Stimulated activated CD4-positive, alpha-beta T cell treated with anti-CD3 and anti-CD28 coated beads, Interleukin-4, amount 100 ng/mL, for 24 hours (primary cell): ENCODE measurements at regions not wholly inside any gene's neighbourhood (a gene's known extent, or its start where the extent isn't known, plus 50 kb on each side); places are given as distances from the start of the nearest gene placed in this dataset.
"Not testable (repeated sequence)": the region's sequence is repeated elsewhere in the genome, so short reads cannot be mapped to it uniquely, and the experiment has no call there.

Experiments used
- DNase-seq: peaks from one replicate; pipeline ENCODE4 v3.0.0-alpha.2; 2020

GRCh38 chr10:57102236-57102635 lies 741.2 kb upstream of the ZWINT start:
- no peak for DNase-seq

GRCh38 chr10:57098146-57098545 lies 737.1 kb upstream of the ZWINT start:
- no peak for DNase-seq

- DNase-seq, result no peak
Measured at GRCh38 chr10:57096044-57096443, 735.0 kb upstream of the ZWINT start.

GRCh38 chr10:57094965-57095364 lies 733.9 kb upstream of the ZWINT start:
- DNase-seq, result no peak

- DNase-seq, result no peak
Measured at GRCh38 chr10:57094083-57094482, 733.0 kb upstream of the ZWINT start.

GRCh38 chr10:57053530-57053929 lies 692.5 kb upstream of the ZWINT start:
- DNase-seq, result no peak

GRCh38 chr10:57049096-57049495 lies 688.0 kb upstream of the ZWINT start:
- no peak for DNase-seq

GRCh38 chr10:57038531-57038930 lies 677.5 kb upstream of the ZWINT start:
- DNase-seq, result no peak

GRCh38 chr10:57035310-57035709 lies 674.3 kb upstream of the ZWINT start:
- no peak for DNase-seq

GRCh38 chr10:57032301-57032700 lies 671.2 kb upstream of the ZWINT start:
- not testable (repeated sequence) for DNase-seq

- no peak for DNase-seq
Measured at GRCh38 chr10:57031346-57031745, 670.3 kb upstream of the ZWINT start.

- DNase-seq, result no peak
Measured at GRCh38 chr10:57026307-57026706, 665.2 kb upstream of the ZWINT start.

GRCh38 chr10:57023626-57024025 lies 662.6 kb upstream of the ZWINT start:
- no peak for DNase-seq

GRCh38 chr10:57018452-57018851 lies 657.4 kb upstream of the ZWINT start:
- DNase-seq, result no peak

GRCh38 chr10:57017356-57018037 lies 656.4 kb upstream of the ZWINT start:
- DNase-seq, result no peak

GRCh38 chr10:57015595-57016318 lies 654.7 kb upstream of the ZWINT start:
- no peak for DNase-seq

- DNase-seq, result no peak
Measured at GRCh38 chr10:57015187-57015586, 654.1 kb upstream of the ZWINT start.

- no peak for DNase-seq
Measured at GRCh38 chr10:57014758-57015157, 653.7 kb upstream of the ZWINT start.

- DNase-seq, result no peak
Measured at GRCh38 chr10:57008189-57008588, 647.1 kb upstream of the ZWINT start.

- no peak for DNase-seq
Measured at GRCh38 chr10:56991591-56992069, 630.6 kb upstream of the ZWINT start.

- no peak for DNase-seq
Measured at GRCh38 chr10:56975513-56975912, 614.5 kb upstream of the ZWINT start.

- no peak for DNase-seq
Measured at GRCh38 chr10:56973766-56974165, 612.7 kb upstream of the ZWINT start.

- DNase-seq, result no peak
Measured at GRCh38 chr10:56943221-56943755, 582.2 kb upstream of the ZWINT start.

- DNase-seq, result no peak
Measured at GRCh38 chr10:56934515-56934914, 573.5 kb upstream of the ZWINT start.
